GM18507 (cell line): ENCODE measurements at regions not wholly inside any gene's neighbourhood (a gene's known extent, or its start where the extent isn't known, plus 50 kb on each side); places are given as distances from the start of the nearest gene placed in this dataset.
"Not testable (repeated sequence)": the region's sequence is repeated elsewhere in the genome, so short reads cannot be mapped to it uniquely, and the experiment has no call there.

Experiments
- DNase-seq: peaks from one replicate; pipeline ENCODE4 v3.0.0; 2011; ENCODE audit warnings: low read depth; ENCODE audit not compliant: insufficient read length; ENCODE audit errors: extremely low spot score
- FAIRE-seq: peaks from 2 replicates; lab custom pipeline; 2011; peaks lifted over from hg19 to GRCh38; lab: Jason Lieb, UNC

DNA sequence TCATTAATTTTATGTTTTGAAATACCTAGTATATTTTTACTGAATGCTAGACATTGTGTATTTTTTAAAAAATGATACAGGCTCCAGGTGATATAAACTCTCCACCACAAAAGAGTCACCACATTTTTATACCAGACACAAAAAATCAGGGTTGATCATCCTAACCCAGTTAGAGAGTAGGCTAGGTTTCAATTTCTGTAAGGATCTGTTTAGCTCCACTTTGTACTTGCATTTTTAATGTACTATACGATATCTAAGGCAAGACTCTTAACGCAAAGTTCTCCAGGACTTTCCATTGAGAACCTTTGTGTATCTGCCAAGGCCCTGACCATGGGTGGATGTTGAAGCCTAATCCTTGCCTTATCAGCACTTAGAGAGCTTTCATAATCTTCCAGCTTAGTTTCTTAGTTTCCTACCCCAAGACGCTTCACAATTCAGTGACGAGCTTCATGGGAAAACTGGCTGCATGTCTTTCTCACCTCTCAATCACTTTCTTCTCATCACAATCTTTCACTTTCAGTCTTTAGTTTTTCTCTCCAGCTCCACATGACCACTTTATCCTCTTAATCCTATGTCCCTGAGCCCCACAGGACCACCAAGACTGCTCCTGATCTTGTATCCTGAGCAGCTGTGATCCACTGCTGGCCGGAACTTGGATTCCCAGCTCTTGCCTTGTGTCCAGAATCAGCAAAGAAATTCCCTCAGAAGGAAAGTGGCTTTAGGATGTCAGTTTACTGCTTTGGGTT, 635.8 kb downstream of the RNF144A start:
- DNase-seq (no peak), FAIRE-seq (no peak)

DNA sequence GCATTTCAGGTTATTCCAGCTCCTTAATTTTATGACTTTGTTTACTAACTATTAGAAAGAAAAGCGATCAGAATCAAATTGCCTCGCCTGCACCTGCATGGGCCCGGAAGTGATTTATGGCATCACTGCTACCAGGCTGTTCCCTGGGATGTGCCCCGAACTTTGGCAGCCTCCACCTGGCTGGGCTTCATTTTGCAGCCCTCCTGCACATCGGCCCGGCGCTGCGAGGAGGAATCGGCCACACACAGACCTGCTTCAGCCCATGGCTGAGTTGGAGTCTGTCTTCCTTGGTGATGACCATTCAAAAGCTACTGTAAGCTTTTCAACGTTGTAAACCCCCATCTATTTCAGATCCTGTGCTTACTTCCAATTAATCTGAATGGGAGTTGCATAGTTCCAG, 638.0 kb downstream of the RNF144A start:
- DNase-seq (no peak), FAIRE-seq (no peak)

GRCh38 chr2:7557376-7557775, 640.2 kb downstream of the RNF144A start:
- FAIRE-seq (no peak), DNase-seq (no peak)

- no peak for FAIRE-seq
- no peak for DNase-seq
Measured at GRCh38 chr2:7559791-7560190, 642.6 kb downstream of the RNF144A start.

DNA sequence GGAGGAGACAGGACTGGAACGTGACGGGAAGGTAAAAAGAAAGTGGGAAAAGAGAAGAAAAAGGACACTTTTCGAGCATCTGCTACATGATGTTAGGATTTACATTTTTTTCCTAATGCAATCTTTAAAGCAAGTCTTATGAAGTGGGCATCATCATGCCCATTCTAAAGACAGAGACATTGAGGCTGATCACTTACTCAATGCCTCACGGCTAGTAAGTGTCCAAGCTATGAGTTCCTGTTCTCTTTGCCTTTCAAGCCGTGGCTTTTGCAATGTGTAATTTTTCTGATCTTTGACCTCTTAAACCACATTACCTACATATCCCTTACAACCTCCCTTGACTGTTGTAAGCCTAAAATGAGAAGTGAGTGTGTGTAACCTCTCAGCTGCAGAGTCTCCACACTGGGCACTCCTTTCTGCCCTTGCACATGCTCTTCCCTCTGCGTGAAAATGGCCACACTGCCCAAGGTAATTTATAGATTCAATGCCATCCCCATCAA, 649.2 kb downstream of the RNF144A start:
- FAIRE-seq, result no peak

GRCh38 chr2:7567116-7567515, 649.9 kb downstream of the RNF144A start:
- DNase-seq, FAIRE-seq: not testable (repeated sequence)

More for the DNA sequence above, 649.2 kb downstream of the RNF144A start:
- no peak for DNase-seq

DNA sequence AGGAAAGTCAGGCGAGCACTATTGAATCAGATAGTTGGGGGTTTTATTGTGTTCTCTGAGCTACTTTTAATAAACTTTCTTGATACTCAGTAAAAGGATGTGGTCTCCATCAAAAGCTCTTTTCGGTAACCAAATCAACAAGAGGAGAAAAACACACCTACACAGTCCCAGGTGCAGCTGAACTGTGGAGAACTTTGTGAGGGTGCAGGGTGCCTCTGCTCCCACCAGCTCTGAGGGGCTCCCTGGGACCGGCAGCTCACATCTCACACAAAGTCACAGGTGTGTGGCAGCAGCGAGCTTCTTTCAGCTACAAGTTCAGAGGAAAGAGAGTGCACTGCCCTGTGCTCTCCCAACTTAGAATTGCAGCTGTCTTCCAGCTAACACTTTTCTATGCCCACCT, 650.4 kb downstream of the RNF144A start:
- FAIRE-seq (peak; percentile 29), DNase-seq (no peak)

DNA sequence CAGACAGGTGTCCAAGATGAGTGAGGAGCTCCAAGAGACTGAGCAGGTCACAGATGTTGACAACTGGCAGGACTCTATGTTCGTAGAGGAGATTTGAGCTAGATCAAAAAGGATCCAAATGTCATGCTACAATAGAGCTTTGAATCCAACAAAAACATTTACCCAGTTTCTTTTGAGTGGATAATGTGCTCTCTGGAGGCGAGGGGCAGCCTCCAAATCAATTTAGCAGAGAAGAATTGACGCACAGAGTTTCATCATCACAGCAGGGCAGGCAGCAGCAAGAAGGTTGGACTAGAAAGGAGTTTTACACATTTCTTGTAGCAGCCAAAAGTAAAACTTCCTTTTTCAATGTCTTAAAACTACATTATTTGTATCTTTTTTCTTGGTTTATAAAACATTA, 653.0 kb downstream of the RNF144A start:
- no peak for FAIRE-seq

GRCh38 chr2:7571701-7572100, 654.5 kb downstream of the RNF144A start:
- DNase-seq (no peak), FAIRE-seq (no peak)

More for the DNA sequence above, 653.0 kb downstream of the RNF144A start:
- no peak for DNase-seq

DNA sequence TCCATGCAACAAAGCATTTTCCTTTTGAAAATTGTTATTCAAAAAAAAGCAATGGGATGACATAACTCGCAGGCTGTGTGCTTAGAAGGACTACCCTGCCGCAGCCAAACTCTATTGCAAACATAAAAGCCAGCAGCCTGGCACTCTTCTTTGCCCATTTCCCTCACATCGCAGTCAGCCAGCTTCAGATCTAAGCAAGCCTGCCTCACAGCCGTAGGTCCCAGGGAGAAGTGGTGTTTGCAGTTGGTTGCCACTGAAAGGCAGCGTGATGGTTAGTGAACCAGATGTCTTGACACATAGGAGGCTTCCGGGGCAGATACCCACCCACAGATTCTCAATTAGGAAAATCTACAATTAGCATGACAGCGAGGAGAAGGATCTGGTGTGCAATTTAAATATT, 655.2 kb downstream of the RNF144A start:
- no peak for DNase-seq
- no peak for FAIRE-seq

DNA sequence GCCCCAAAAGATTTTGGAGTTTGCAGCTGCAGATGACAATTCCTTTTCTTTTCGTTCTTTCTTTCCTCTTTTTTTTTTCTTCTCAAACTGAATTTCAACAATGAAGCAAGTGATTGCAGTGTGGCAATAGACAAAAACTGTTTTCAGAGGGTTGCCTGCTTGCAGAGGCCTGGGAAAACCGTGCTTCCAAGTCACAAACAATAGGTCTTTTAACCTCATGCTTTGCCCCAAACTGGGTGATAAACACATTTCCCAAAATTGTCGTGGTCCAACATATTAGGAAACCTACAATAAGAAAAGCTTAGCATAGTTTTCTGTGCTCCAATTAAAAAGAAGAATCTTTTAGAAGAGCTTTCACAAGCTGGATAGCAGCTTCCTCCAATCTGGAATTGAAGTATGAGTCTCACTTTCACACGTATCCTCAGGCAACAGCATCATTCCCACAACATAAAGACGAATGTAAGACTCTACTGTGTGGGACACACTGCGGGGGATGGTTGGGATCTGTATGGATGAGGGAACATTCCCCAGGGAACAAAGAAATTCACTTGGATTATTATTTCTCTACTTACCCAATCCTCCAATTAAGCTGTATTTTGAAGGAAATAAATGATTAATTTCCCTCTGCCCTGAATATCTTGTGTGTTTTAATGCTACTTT, 656.1 kb downstream of the RNF144A start:
- DNase-seq (no peak), FAIRE-seq (no peak)

DNA sequence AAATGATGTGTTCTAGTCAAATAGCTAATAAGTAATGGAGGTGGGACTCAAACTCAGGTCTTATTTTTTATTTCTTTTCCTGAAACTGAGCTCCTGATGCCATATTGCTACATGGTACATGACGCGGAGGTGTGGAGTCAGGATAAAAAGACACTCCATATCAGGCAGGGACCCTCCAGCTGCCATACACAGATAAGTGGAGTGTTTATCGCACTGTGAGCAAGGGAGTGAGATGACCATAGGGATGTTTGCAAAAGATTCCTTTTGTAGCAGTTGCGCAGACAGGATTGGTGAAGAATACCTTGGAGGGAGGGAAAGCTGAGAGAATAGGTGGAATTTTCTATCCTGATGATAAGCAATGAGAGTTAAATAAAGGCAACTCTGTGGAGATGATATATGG, 657.2 kb downstream of the RNF144A start:
- FAIRE-seq, result no peak
- DNase-seq, result no peak

GRCh38 chr2:7577769-7578168, 660.6 kb downstream of the RNF144A start:
- no peak for FAIRE-seq
- no peak for DNase-seq

DNA sequence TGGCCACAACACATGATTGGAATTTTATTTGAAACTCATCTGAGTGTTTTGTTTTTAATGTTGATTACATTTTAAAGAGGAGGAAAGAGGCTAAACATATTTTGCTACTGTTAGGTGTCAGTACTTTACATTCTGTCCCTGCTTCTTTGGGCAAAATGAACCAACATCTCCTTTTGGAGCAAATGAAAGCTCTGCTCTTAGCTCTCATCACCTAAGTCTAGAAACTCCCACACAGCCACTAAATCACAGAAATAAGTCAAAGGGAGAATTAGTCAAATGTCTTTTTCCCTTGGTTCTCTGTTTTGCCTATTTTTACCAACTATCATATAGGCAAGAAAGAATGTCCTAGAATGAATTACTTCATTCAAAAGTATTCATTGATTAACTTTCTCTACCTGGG, 666.8 kb downstream of the RNF144A start:
- no peak for DNase-seq
- FAIRE-seq, result no peak

- FAIRE-seq (no peak), DNase-seq (no peak)
Measured at GRCh38 chr2:7586898-7587297, 669.7 kb downstream of the RNF144A start.

GRCh38 chr2:7588295-7588694, 671.1 kb downstream of the RNF144A start:
- FAIRE-seq (no peak), DNase-seq (no peak)

- FAIRE-seq (no peak), DNase-seq (no peak)
Measured at GRCh38 chr2:7592618-7593140, 675.5 kb downstream of the RNF144A start.

DNA sequence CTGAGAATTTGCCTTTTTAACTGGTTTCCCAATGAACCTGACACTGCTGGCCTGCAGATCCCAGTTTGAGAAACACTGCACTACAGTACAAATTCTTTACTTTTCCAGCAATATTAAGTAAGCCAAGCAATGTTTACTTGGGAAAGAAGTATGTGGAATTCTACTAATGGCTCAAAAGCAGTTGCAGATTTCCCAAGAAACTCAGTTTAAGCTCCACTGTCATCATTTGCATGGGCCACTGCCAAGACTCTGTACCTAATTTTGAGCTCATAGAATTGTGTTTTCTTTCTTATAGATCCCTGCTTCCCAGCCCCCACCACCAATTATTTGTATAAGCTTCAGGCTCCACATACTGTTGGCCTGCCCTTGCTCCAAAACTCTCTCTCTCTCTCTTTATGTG, 676.1 kb downstream of the RNF144A start:
- FAIRE-seq (no peak), DNase-seq (no peak)

DNA sequence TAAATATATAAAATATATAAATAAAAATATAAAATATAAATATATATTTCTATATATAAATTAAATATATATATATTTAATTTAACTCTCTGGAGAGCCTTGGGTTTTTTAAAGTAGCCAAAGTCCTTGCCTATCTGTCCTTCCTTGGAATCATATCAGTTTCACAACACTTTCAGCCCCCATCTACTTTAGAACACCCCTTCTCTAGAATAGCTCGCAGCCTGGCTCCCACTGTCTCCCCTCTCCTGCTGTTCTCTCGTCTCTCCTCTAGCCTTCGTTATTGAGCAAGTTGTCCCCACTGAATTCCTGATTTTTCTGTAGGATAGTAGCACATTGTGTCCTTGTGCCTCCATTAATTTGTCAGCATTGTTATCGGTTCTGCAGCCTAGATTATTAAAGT, 677.0 kb downstream of the RNF144A start:
- FAIRE-seq (no peak), DNase-seq (no peak)

DNA sequence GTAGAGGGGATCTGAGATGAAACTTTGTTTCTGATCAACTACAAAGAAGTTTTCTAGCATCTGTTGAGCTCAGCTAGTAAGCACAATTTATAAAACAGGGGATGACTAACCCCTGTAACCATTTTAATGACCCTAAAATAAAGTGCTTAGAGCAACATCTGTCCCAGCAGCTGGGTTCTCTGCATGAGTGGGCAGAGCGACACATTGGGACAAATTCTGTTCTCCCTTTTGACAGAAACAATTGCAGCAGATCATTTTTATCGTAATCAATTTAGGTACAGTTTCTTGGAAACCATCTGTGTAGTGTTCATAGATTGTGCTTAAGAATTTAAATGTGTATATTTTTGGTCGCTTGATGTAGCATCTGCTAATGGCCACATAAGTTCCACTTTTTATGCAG, 678.0 kb downstream of the RNF144A start:
- DNase-seq (no peak), FAIRE-seq (no peak)

- DNase-seq (no peak), FAIRE-seq (peak; percentile 41)
Measured at GRCh38 chr2:7598402-7598801, 681.2 kb downstream of the RNF144A start.
